SU-DHL-6 (cell line): ENCODE measurements at regions not wholly inside any gene's neighbourhood (a gene's known extent, or its start where the extent isn't known, plus 50 kb on each side); places are given as distances from the start of the nearest gene placed in this dataset.

ENCODE experiments used
- EZH2phosphoT487 ChIP-seq: fragments of 200-600 bp; sonication (generic), shearing (Covaris generic); conservative IDR thresholded peaks from 2 replicates; pipeline ENCODE4 v1.6.1; 2018; ENCODE audit warnings: mild to moderate bottlenecking, antibody characterized with exemption, low read length, moderate library complexity, mixed read lengths
- TF ChIP-seq, protein P1 (sequence below): fragments of 200-600 bp; sonication (generic); IDR thresholded peaks from one replicate; pipeline ENCODE4 v1.5.1; 2017; ENCODE audit warnings: antibody characterized with exemption, mild to moderate bottlenecking, low read length, moderate library complexity; ENCODE audit not compliant: insufficient read depth, poor library complexity, severe bottlenecking

DNA sequence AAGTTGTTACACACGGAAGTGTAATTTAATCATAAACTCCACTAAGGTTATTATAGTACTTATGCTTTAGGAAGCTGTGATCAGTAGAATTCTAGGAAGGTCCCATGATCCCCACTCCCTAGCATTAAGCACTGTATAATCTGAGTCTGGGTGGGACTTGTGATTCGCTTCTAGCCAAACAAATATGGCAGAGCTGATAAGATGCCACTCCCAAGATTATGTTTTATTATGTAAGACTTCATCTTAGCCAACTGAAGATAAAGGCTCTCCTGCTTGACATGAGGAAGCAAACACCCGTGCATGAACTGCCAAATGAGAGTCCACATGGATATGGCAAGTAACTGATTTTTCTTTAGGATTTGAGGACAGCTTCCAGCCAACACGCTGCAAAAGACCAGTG, 186.4 kb upstream of the NDST3 start:
- TF ChIP-seq, protein P1, sequence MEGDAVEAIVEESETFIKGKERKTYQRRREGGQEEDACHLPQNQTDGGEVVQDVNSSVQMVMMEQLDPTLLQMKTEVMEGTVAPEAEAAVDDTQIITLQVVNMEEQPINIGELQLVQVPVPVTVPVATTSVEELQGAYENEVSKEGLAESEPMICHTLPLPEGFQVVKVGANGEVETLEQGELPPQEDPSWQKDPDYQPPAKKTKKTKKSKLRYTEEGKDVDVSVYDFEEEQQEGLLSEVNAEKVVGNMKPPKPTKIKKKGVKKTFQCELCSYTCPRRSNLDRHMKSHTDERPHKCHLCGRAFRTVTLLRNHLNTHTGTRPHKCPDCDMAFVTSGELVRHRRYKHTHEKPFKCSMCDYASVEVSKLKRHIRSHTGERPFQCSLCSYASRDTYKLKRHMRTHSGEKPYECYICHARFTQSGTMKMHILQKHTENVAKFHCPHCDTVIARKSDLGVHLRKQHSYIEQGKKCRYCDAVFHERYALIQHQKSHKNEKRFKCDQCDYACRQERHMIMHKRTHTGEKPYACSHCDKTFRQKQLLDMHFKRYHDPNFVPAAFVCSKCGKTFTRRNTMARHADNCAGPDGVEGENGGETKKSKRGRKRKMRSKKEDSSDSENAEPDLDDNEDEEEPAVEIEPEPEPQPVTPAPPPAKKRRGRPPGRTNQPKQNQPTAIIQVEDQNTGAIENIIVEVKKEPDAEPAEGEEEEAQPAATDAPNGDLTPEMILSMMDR, result no peak
- TF ChIP-seq EZH2phosphoT487, result no peak
